ENCODE measurements at regions not wholly inside any gene's neighbourhood (a gene's known extent, or its start where the extent isn't known, plus 50 kb on each side); places are given as distances from the start of the nearest gene placed in this dataset.

GRCh38 chr12:33724867-33725266 lies 285.2 kb upstream of the SYT10 start:
- Histone ChIP-seq H3K4me1 (ENCODE audit: insufficient read depth, low read length, severe bottlenecking) (no peaks in the 10 kb centered on the region), H3K27ac (ENCODE audit: low read depth, low read length, poor library complexity, severe bottlenecking) (no peak overlapping the region), H3K9ac (ENCODE audit: low read length) (no peak overlapping the region), H3K9me3 (ENCODE audit: low read length) (no peaks in the 10 kb centered on the region), H3K4me2 (ENCODE audit: low read length) (no peak overlapping the region), H3K27me3 (ENCODE audit: insufficient read depth, low read length) (no peaks in the 10 kb centered on the region), H3K79me2 (ENCODE audit: insufficient read depth, low read length) (no peaks in the 10 kb centered on the region), H3K9me2 (ENCODE audit: low read depth, low read length) (no peaks in the 10 kb centered on the region), H3K4me3 (ENCODE audit: low read depth, low read length, poor library complexity, severe bottlenecking) (no peak overlapping the region), H2AFZ (ENCODE audit: low read length) (no peak overlapping the region), H3F3A (ENCODE audit: insufficient read depth, low read length) (no peaks in the 10 kb centered on the region), H3K36me3 (ENCODE audit: insufficient read depth, low read length) (no peaks in the 10 kb centered on the region), H4K20me1 (ENCODE audit: insufficient read depth, low read length) (no peaks in the 10 kb centered on the region)
- TF ChIP-seq CTCF (IDR thresholded peaks at IDR 0.05; ENCODE audit: low read length) (no peak), EZH2 (IDR thresholded peaks at IDR 0.05; ENCODE audit: borderline replicate concordance, low read length) (no peak)

- no peaks in the 10 kb centered on the region for H3K27me3 ChIP-seq (ENCODE audit: insufficient read depth, low read length)
- no peaks in the 10 kb centered on the region for H3K9me3 ChIP-seq (ENCODE audit: low read length)
- no peaks in the 10 kb centered on the region for H4K20me1 ChIP-seq (ENCODE audit: insufficient read depth, low read length)
- no peak for TF ChIP-seq EZH2 (IDR thresholded peaks at IDR 0.05; ENCODE audit: borderline replicate concordance, low read length)
- TF ChIP-seq CTCF (IDR thresholded peaks at IDR 0.05; ENCODE audit: low read length), result no peak
- H3K4me3 ChIP-seq (ENCODE audit: low read depth, low read length, poor library complexity, severe bottlenecking), result no peak overlapping the region
- no peaks in the 10 kb centered on the region for H3K79me2 ChIP-seq (ENCODE audit: insufficient read depth, low read length)
- no peak overlapping the region for H3K4me2 ChIP-seq (ENCODE audit: low read length)
- H3K36me3 ChIP-seq (ENCODE audit: insufficient read depth, low read length), result no peaks in the 10 kb centered on the region
- no peaks in the 10 kb centered on the region for H3K4me1 ChIP-seq (ENCODE audit: insufficient read depth, low read length, severe bottlenecking)
- no peak overlapping the region for H3K9ac ChIP-seq (ENCODE audit: low read length)
- H3K9me2 ChIP-seq (ENCODE audit: low read depth, low read length), result no peaks in the 10 kb centered on the region
- H3F3A ChIP-seq (ENCODE audit: insufficient read depth, low read length), result no peaks in the 10 kb centered on the region
- no peak overlapping the region for H3K27ac ChIP-seq (ENCODE audit: low read depth, low read length, poor library complexity, severe bottlenecking)
- H2AFZ ChIP-seq (ENCODE audit: low read length), result no peak overlapping the region
Observed at GRCh38 chr12:33734871-33735270, 287.4 kb upstream of the ALG10 start.

GRCh38 chr12:33752854-33753253 lies 269.4 kb upstream of the ALG10 start:
- Histone ChIP-seq H3K27me3 (ENCODE audit: insufficient read depth, low read length) (no peaks in the 10 kb centered on the region), H3K79me2 (ENCODE audit: insufficient read depth, low read length) (no peaks in the 10 kb centered on the region), H3K36me3 (ENCODE audit: insufficient read depth, low read length) (no peaks in the 10 kb centered on the region), H3K9me2 (ENCODE audit: low read depth, low read length) (no peaks in the 10 kb centered on the region), H3K4me1 (ENCODE audit: insufficient read depth, low read length, severe bottlenecking) (no peaks in the 10 kb centered on the region), H3K4me2 (ENCODE audit: low read length) (no peak overlapping the region), H3K27ac (ENCODE audit: low read depth, low read length, poor library complexity, severe bottlenecking) (no peak overlapping the region), H3K4me3 (ENCODE audit: low read depth, low read length, poor library complexity, severe bottlenecking) (no peak overlapping the region), H3F3A (ENCODE audit: insufficient read depth, low read length) (no peaks in the 10 kb centered on the region), H3K9me3 (ENCODE audit: low read length) (no peaks in the 10 kb centered on the region), H3K9ac (ENCODE audit: low read length) (no peak overlapping the region), H4K20me1 (ENCODE audit: insufficient read depth, low read length) (no peaks in the 10 kb centered on the region), H2AFZ (ENCODE audit: low read length) (no peak overlapping the region)
- TF ChIP-seq CTCF (IDR thresholded peaks at IDR 0.05; ENCODE audit: low read length) (no peak), EZH2 (IDR thresholded peaks at IDR 0.05; ENCODE audit: borderline replicate concordance, low read length) (no peak)

Data from OCI-LY1 (cell line).